Activated CD4-positive, alpha-beta T cell treated with anti-CD3 and anti-CD28 coated beads for 36 hours (primary cell): ENCODE measurements at regions not wholly inside any gene's neighbourhood (a gene's known extent, or its start where the extent isn't known, plus 50 kb on each side); places are given as distances from the start of the nearest gene placed in this dataset.

Experiments
- ATAC-seq: fragments of 200-7000 bp; cut with Tn5 transposase; one replicate; pipeline ENCODE4 v1.10.0; 2021; ENCODE audit warnings: mild to moderate bottlenecking, moderate library complexity
- CTCF ChIA-PET: fragments of 350-600 bp; sonication (Branson Sonifier 250); formaldehyde crosslinking; loops from one replicate; lab custom pipeline; 2021; ENCODE audit warnings: antibody characterized with exemption; lab: Charles Lee
- POLR2A ChIA-PET: fragments of 350-600 bp; sonication (Branson Sonifier 250); formaldehyde crosslinking; loops from one replicate; lab custom pipeline; 2021; ENCODE audit warnings: antibody characterized with exemption, inconsistent platforms; lab: Charles Lee
- DNase-seq: peaks from one replicate; pipeline ENCODE4 v3.0.0-alpha.2; 2020
- H3K27ac Mint-ChIP-seq: one replicate; pipeline ENCODE4 v1.8.0; 2021; ENCODE audit warnings: mixed read lengths
- H3K27me3 Mint-ChIP-seq: one replicate; pipeline ENCODE4 v1.8.0; 2021; ENCODE audit warnings: mixed read lengths
- H3K36me3 Mint-ChIP-seq: one replicate; pipeline ENCODE4 v1.8.0; 2021; ENCODE audit warnings: low read depth, mixed read lengths
- H3K4me1 Mint-ChIP-seq: one replicate; pipeline ENCODE4 v1.8.0; 2021; ENCODE audit warnings: mixed read lengths
- H3K4me3 Mint-ChIP-seq: one replicate; pipeline ENCODE4 v1.8.0; 2021; ENCODE audit warnings: mild to moderate bottlenecking, moderate library complexity, mixed read lengths
- H3K9me3 Mint-ChIP-seq: one replicate; pipeline ENCODE4 v1.8.0; 2021; ENCODE audit warnings: low read depth, mixed read lengths
- intact Hi-C, 2 experiments: fragments of 100-400 bp; cut with DNase I in 1 of 2; cut with micrococcal nuclease in 1 of 2; formaldehyde crosslinking; loops; one replicate each; pipeline versions ENCODE4 v1.14.2 to v1.15.1; 2022 to 2024; cut with DNase I, micrococcal nuclease

- Mint-ChIP-seq H3K4me1 (no peaks in the 10 kb centered on the region), H3K27ac (no peak overlapping the region), H3K36me3 (no peaks in the 10 kb centered on the region), H3K4me3 (no peak overlapping the region), H3K9me3 (peaks cover 3% of the 10 kb centered on the region), H3K27me3 (no peaks in the 10 kb centered on the region)
- intact Hi-C loops: no loop called here
- DNase-seq: no peak
- POLR2A ChIA-PET: no interaction called here
- CTCF ChIA-PET: no interaction called here
- ATAC-seq: no peak
Observed at GRCh38 chr13:61151062-61151461, 264.6 kb downstream of the PCDH20 start.

DNA sequence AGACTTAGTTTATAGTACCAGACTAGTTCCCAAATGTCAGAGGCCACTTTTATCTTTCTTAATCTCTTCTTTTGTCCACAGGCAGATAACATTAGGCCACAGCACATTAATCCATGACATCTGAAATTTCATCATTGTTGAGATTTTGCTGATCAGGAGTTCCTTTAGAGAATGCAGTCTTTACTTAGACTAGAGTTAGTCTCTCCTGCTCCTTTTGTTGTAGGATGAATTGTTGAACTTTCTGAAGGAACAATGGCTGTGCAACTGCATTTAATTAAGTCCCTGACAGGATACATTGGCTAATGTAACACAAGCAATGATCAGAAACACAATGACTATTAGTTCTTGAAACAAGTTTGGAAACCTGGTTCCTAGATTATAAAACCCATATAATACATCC, 266.3 kb downstream of the PCDH20 start:
- intact Hi-C loops: no loop called here
- H3K27ac Mint-ChIP-seq: no peak overlapping the region
- no peak for ATAC-seq
- H3K27me3 Mint-ChIP-seq: no peaks in the 10 kb centered on the region
- peaks cover 10% of the 10 kb centered on the region for H3K9me3 Mint-ChIP-seq
- H3K4me3 Mint-ChIP-seq: no peak overlapping the region
- H3K4me1 Mint-ChIP-seq: no peaks in the 10 kb centered on the region
- DNase-seq: no peak
- POLR2A ChIA-PET: no interaction called here
- H3K36me3 Mint-ChIP-seq: no peaks in the 10 kb centered on the region
- CTCF ChIA-PET: no interaction called here

GRCh38 chr13:61148691-61149315, 266.8 kb downstream of the PCDH20 start:
- CTCF ChIA-PET: no interaction called here
- Mint-ChIP-seq H3K27me3 (no peaks in the 10 kb centered on the region), H3K27ac (no peak overlapping the region), H3K4me3 (no peak overlapping the region), H3K9me3 (peaks cover 10% of the 10 kb centered on the region), H3K4me1 (no peaks in the 10 kb centered on the region), H3K36me3 (no peaks in the 10 kb centered on the region)
- no peak for DNase-seq
- intact Hi-C loops: no loop called here
- ATAC-seq: no peak
- POLR2A ChIA-PET: no interaction called here

DNA sequence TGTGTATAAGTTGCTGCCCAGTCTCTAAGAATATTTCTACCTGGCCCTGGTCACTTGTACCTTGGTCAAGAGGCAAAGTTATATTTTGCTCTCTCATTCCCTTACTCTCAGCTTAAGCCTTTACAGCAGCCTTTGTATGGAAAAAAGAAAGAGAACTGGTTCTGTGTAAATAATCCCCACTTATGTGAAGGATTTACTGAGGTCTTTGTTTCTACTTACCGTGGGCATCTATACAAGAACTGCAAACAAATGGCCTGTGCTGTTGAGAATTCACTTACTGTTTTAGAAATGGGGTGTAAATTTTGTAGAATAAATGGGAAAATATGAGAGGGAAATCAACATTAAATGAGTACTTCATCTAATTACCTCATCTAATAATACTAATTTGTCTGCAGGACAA, 267.4 kb downstream of the PCDH20 start:
- ChIA-PET CTCF (no interaction called here), POLR2A (no interaction called here)
- Mint-ChIP-seq H3K36me3 (no peaks in the 10 kb centered on the region), H3K27ac (no peak overlapping the region), H3K4me3 (no peak overlapping the region), H3K27me3 (no peaks in the 10 kb centered on the region), H3K4me1 (no peaks in the 10 kb centered on the region), H3K9me3 (peaks cover 10% of the 10 kb centered on the region)
- intact Hi-C loops: no loop called here
- ATAC-seq: no peak
- DNase-seq: no peak

- CTCF ChIA-PET: no interaction called here
- DNase-seq: no peak
- intact Hi-C loops: no loop called here
- Mint-ChIP-seq H3K36me3 (no peaks in the 10 kb centered on the region), H3K4me3 (no peak overlapping the region), H3K27ac (no peak overlapping the region), H3K4me1 (no peaks in the 10 kb centered on the region), H3K9me3 (peaks cover 13% of the 10 kb centered on the region), H3K27me3 (no peaks in the 10 kb centered on the region)
- POLR2A ChIA-PET: no interaction called here
- ATAC-seq: no peak
Observed at GRCh38 chr13:61146571-61146970, 269.1 kb downstream of the PCDH20 start.

- H3K4me1 Mint-ChIP-seq: no peaks in the 10 kb centered on the region
- no peak overlapping the region for H3K27ac Mint-ChIP-seq
- H3K27me3 Mint-ChIP-seq: no peaks in the 10 kb centered on the region
- POLR2A ChIA-PET: no interaction called here
- H3K9me3 Mint-ChIP-seq: peaks cover 14% of the 10 kb centered on the region
- H3K36me3 Mint-ChIP-seq: no peaks in the 10 kb centered on the region
- CTCF ChIA-PET: no interaction called here
- DNase-seq (no peak), ATAC-seq (no peak)
- intact Hi-C loops: no loop called here
- H3K4me3 Mint-ChIP-seq: no peak overlapping the region
Observed at GRCh38 chr13:61146158-61146557, 269.5 kb downstream of the PCDH20 start.

DNA sequence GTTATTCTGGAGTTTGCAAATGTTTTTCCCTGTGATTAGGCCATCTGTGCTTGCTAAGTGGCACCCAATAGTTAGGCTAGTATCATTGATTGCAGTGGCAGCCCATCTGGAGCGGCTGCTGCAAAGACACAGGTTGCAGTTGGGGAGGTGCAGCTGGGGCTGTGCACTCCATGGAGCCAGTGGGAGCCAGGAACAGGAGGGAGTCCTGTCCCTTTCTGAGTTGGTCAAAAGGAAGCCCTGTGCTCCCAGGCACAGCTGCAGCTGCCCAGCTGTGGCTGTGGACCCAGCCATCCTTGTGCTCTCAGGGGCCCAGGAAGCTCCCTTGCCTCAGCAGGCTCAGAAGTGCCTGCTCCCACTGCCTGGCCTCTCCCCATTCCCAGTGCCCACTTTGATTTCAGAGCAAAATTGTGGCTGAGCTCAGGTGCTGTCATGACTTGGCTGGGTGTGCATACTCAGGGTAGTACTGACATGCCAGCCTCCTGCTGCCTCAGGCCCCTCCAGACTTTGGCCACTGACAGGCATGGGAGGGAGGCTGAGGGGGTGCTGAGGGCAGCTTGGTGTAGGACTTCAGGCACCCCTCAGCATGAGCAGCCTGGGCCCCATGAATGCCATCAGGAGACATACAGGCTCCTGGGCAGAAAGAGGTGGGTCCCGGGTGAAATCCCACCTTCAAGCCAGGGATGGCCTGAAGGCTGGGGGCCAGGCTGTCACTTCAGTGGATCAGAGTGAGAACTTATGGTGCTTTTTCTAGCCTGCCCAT, 270.6 kb downstream of the PCDH20 start:
- Mint-ChIP-seq H3K27ac (no peak overlapping the region), H3K27me3 (no peaks in the 10 kb centered on the region)
- intact Hi-C loops: no loop called here

GRCh38 chr13:61144301-61144700, 271.3 kb downstream of the PCDH20 start:
- ATAC-seq (no peak), DNase-seq (no peak)
- Mint-ChIP-seq H3K27me3 (no peaks in the 10 kb centered on the region), H3K27ac (no peak overlapping the region), H3K4me1 (no peaks in the 10 kb centered on the region), H3K4me3 (no peak overlapping the region), H3K9me3 (peaks cover 14% of the 10 kb centered on the region), H3K36me3 (no peaks in the 10 kb centered on the region)
- ChIA-PET CTCF (no interaction called here), POLR2A (no interaction called here)
- intact Hi-C loops: no loop called here

More for the DNA sequence above, 270.6 kb downstream of the PCDH20 start:
- H3K9me3 Mint-ChIP-seq: peaks cover 14% of the 10 kb centered on the region
- DNase-seq (no peak), ATAC-seq (no peak)
- H3K36me3 Mint-ChIP-seq: no peaks in the 10 kb centered on the region
- ChIA-PET POLR2A (no interaction called here), CTCF (no interaction called here)
- no peak overlapping the region for H3K4me3 Mint-ChIP-seq
- no peaks in the 10 kb centered on the region for H3K4me1 Mint-ChIP-seq

- intact Hi-C loops: no loop called here
- DNase-seq (no peak), ATAC-seq (no peak)
- POLR2A ChIA-PET: no interaction called here
- no peaks in the 10 kb centered on the region for H3K36me3 Mint-ChIP-seq
- no peaks in the 10 kb centered on the region for H3K27me3 Mint-ChIP-seq
- H3K9me3 Mint-ChIP-seq: peaks cover 11% of the 10 kb centered on the region
- no peaks in the 10 kb centered on the region for H3K4me1 Mint-ChIP-seq
- no peak overlapping the region for H3K27ac Mint-ChIP-seq
- H3K4me3 Mint-ChIP-seq: no peak overlapping the region
- CTCF ChIA-PET: no interaction called here
Observed at GRCh38 chr13:61142506-61142905, 273.1 kb downstream of the PCDH20 start.

GRCh38 chr13:61138857-61139256, 276.8 kb downstream of the PCDH20 start:
- Mint-ChIP-seq H3K36me3 (no peaks in the 10 kb centered on the region), H3K4me1 (no peaks in the 10 kb centered on the region), H3K27me3 (no peaks in the 10 kb centered on the region), H3K9me3 (peaks cover 4% of the 10 kb centered on the region), H3K4me3 (no peak overlapping the region), H3K27ac (no peak overlapping the region)
- ChIA-PET POLR2A (no interaction called here), CTCF (no interaction called here)
- DNase-seq: no peak
- ATAC-seq: no peak
- intact Hi-C loops: no loop called here

GRCh38 chr13:61136515-61136914, 279.1 kb downstream of the PCDH20 start:
- ATAC-seq: no peak
- H3K4me1 Mint-ChIP-seq: no peaks in the 10 kb centered on the region
- peaks cover under 1% of the 10 kb centered on the region for H3K9me3 Mint-ChIP-seq

GRCh38 chr13:61136093-61136492, 279.6 kb downstream of the PCDH20 start:
- H3K27ac Mint-ChIP-seq: no peak overlapping the region

More at GRCh38 chr13:61136515-61136914, 279.1 kb downstream of the PCDH20 start:
- CTCF ChIA-PET: no interaction called here
- DNase-seq: no peak
- Mint-ChIP-seq H3K4me3 (no peak overlapping the region), H3K36me3 (no peaks in the 10 kb centered on the region), H3K27me3 (no peaks in the 10 kb centered on the region), H3K27ac (no peak overlapping the region)
- intact Hi-C loops: no loop called here
- POLR2A ChIA-PET: no interaction called here

More at GRCh38 chr13:61136093-61136492, 279.6 kb downstream of the PCDH20 start:
- no peaks in the 10 kb centered on the region for H3K36me3 Mint-ChIP-seq
- ATAC-seq (no peak), DNase-seq (no peak)
- H3K4me3 Mint-ChIP-seq: no peak overlapping the region
- no peaks in the 10 kb centered on the region for H3K4me1 Mint-ChIP-seq
- intact Hi-C loops: no loop called here
- no peaks in the 10 kb centered on the region for H3K27me3 Mint-ChIP-seq
- POLR2A ChIA-PET: no interaction called here
- CTCF ChIA-PET: no interaction called here
- H3K9me3 Mint-ChIP-seq: no peaks in the 10 kb centered on the region
